GM11168 (cell line): ENCODE measurements at regions not wholly inside any gene's neighbourhood (a gene's known extent, or its start where the extent isn't known, plus 50 kb on each side); places are given as distances from the start of the nearest gene placed in this dataset.

Experiments used
- in situ Hi-C: fragments of 300-500 bp; cut with MboI; formaldehyde crosslinking; loops from one replicate; pipeline ENCODE4 v1.12.0; 2022; ENCODE audit warnings: low sequenced_read_pairs; ENCODE audit not compliant: unreplicated experiment

DNA sequence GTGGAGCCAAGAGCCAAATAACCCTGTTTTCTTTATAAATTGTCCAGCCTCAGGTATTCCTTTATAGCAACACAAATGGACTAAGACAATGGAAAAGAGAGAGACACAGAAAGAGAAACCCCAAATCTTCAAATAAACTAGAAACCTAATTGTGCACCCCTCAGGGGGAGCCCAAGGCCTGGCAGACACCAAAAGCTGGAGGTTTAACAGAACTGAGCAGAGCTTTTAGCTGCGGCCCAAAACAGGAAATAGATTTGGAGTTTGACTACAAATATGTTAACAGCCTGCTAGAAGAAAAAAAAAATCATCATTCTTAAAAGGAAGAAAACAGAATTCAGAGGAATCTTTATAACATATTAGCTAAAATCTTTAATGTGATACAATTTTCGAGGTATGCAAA is 1135.0 kb downstream of the GATA3 start:
- in situ Hi-C loops: no loop called here

DNA sequence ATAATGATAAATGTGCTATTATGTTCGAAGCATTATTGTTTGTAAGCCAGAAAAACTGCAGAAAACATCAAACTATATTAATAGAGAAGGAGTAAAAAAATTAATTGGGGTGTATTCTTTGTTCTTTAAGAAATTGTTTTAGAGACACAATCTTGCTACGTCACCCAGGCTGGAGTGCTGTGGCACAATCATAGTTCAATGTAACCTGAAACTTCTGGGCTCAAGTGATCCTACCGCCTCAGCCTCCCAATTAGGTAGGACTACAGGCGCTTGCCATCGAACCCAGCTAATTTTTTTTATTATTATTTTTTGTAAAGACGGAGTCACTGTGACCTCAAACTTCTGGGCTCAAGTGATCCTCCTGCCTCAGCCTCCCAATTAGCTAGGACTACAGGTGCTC is 1138.6 kb downstream of the GATA3 start:
- in situ Hi-C loops: no loop called here

DNA sequence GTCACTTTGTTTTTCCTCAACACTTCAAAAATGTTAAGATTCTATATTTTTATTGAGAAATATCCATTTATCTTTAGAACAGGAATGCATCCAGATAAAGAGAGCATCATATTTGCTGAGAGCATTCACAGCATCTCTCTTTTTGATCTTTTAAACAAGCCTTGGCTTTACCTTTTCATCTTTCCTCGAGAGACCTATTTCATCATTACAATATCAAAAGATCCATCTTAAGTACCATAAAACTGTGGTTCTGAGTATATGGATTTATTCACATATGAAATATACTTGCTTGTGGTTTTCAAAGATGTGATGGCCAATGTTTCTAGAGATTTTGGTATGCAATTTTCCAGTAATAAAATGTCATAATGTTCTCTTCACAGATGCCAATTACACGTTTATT is 1140.9 kb downstream of the GATA3 start:
- in situ Hi-C loops: no loop called here

DNA sequence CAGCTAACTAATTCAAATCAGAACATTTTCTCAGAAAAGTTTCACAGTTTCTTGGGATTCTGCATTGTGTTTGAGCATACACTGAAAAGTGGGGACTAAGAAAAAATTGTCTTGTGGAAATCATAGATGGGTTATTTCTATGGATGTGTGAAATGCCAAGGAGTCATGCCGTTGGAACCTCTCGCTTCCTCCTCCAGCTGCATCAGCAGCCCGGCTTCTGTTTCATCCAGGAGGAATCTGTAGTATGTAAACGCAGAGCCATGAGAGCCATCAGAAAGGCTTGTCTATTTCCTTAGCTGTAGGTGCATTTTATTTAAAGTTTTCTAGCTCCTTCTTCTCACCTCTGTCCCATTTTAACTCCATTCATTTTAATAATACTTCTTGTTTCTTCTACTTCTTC is 1144.1 kb downstream of the GATA3 start:
- in situ Hi-C loops: no loop called here

DNA sequence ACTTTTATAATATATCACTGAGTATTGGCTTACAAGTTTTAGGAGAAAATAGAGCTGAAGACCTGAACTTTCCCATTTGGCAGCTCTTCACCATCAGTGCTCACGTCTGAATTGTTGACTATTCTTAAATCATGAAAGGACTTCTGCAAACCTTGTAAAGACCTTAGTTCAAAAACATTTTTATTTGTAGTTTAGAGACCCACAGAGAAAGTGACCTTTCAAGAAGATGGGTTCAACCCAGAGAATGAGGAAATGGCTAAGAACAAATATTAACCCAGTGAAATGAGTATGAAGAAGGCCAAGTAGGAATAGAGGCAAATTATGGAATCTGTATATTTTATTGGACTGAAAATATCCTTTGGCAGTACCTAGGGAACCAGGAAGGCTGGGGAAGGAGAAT is 1151.1 kb downstream of the GATA3 start:
- in situ Hi-C loops: no loop called here

DNA sequence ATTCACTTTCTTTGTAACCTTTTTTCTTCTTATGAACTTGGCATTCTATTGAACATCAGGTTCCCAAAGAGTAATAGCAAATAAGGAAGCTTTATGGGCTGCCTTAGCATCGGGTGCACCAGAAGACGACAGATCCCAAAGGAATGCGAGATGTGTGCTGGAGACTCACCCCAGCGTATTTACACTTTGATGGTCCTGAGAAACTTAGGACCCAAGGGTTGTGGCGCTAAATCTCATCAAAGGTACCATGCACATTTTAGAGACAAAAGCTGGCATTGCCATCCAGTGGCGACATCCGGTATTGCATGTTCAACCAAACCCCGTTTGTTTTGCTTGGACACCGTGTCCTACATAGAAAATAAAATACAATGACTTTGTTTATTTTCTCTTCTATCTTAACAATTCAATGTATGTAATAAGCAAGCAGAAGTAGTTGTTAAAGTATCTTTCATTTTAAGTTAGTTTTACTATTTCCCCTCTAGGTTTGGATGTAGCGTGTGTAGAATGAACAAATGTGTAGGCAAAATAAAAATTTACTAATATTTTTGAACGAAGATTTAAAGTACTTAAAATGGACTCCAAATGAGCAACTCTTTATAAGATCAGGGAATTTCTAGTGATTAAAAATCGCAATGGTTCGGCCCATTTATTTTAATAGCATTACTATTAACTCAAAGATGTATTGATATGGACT is 1154.8 kb downstream of the GATA3 start:
- in situ Hi-C loops: no loop called here

DNA sequence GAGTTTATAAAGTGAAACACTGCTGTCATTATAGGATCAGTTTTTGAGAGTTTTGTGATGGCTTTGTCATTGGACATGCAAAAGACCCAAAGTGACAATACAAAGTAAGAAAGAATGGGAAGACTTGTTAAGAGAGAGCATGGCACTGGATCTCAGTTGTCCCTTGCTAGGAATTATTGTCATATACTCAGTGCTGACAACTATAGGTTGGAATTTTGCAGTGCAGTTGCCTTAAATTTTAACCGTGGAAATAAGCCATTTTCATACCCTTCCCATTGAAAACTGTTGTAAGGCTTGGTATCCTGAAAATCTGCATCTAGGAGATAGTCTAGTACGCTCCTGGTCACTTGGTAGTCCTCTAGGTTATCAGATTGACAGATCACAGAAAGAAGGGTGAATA is 1156.7 kb downstream of the GATA3 start:
- in situ Hi-C loops: loop anchor here (10.0 kb wide), 1 partner anchor 1346 kb away; no protein-coding TSS in a partner anchor

DNA sequence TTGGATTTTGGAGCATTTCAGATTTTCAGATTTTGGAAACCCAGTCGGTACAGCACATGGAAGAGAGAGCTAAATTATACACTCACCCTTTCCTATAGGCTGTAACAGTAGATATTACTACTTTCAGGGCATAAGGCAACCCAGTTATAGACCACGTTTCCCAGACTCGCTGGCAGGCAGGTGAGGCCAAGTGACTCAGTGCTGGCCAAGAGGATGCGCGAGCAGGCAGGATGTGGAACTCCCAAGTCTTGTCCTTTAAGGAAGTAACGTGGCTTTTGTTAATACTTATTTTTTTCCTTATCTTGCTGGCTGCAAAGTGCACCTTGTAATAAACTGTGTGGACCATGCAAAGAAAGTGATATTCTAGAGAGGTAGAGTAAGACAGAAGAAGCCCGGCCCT is 1160.1 kb downstream of the GATA3 start:
- in situ Hi-C loops: loop anchor here (10.0 kb wide), 1 partner anchor 1350 kb away; no protein-coding TSS in a partner anchor

DNA sequence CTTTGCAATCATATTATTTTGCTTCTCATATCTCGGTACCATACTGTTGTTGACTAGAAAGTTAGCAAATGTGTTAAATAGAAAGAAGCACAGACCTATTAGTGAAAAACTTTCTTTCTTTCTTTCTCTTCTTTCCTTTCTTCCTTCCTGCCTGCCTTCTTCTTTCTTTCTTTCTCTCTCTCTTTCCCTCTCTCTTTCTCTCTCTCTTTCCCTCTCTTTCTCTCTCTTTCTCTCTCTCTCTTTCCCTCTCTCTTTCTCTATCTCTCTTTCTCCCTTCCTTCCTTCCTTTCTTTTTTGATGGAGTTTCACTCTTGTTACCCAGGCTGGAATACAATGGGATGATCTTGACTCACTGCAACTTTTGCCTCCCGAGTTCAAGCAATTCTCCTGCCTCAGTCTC is 1160.6 kb downstream of the GATA3 start:
- in situ Hi-C loops: loop anchor here (10.0 kb wide), 1 partner anchor 1350 kb away; no protein-coding TSS in a partner anchor

DNA sequence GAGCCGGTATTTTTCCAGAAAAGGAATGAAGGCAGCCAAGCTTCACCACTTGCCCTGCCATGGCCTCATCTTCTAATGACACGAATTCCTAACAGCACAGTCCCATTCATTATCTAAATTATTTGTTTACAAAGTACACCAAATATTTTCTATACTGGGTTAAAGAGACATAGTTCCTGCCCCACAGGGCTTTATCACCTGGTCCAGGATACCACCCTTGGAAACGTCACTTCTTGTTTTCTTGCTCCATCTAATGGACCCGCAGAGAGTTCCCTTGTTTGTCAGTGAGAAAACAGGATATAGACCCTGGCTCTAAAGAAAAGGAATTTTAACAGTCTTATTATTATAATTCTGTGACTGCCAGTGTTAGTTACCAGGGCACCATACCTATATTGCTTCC is 1165.4 kb downstream of the GATA3 start:
- in situ Hi-C loops: loop anchor here (10.0 kb wide), 1 partner anchor 1355 kb away; no protein-coding TSS in a partner anchor

DNA sequence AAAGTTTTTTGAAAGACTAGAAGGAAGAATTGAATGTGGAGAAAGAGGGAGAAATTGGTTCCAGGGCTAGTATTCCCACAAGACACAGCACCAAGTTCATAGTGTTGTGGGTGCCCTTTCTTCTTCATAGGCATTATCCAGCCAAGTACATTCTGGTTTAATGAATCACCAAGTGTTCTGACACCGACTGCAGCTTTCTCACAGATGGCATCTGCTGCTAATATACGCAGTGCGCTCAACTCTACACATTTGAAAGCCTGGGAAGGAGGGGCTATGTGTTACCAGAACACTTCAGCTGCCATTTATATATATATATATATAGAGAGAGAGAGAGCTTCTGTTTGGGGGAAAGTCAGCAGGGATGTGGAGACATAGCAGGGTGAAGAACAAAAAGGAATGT is 1168.4 kb downstream of the GATA3 start:
- in situ Hi-C loops: no loop called here

DNA sequence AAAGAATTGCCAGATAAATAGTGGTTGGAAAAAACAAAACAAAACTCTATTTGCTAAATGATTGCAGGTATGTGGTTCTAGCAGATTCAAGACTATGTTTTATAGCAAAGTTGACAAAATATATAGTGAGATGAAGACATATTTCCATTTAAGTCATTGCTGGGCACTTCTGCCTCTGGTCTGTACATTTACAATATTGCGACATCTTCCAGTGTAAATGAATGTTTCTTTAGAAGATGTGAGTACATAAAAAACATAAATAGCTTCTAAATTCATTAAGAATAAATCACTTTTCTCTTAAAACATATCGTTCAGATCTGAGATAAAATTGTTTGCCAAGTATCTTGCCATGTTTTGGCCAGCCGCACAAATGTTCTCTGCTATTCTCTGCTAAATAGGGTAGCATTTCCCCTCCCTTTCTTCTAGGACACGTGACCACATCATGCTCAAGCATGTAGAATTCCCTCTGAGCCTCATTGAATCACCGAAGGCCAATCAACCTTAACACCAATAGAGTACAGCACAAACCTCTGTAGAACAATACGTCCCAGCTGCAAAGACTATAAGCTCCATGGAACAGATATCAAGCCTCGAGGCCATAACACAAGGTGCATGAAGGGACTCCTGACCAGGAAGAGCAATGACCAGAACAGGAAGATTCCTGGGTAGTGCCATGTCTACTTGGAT is 1173.3 kb downstream of the GATA3 start:
- in situ Hi-C loops: no loop called here

DNA sequence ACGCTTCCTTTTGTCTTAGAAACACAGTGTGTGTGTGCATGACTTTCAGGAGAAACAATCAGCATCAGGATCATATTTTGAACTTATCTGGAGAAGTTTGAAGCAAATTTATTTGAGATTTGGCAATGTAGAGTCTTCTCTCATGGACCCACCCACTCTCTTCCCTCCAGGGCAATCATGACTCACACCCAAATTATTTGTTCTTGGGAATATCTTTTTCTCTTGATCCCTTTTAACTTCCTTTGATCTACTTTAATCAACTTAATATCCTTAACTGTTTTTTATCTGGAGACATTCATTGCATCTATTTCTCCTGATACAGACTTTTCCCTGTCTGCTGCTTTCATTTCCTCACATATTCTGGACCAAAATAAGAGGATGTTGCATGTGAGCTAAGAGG is 1174.3 kb downstream of the GATA3 start:
- in situ Hi-C loops: no loop called here

DNA sequence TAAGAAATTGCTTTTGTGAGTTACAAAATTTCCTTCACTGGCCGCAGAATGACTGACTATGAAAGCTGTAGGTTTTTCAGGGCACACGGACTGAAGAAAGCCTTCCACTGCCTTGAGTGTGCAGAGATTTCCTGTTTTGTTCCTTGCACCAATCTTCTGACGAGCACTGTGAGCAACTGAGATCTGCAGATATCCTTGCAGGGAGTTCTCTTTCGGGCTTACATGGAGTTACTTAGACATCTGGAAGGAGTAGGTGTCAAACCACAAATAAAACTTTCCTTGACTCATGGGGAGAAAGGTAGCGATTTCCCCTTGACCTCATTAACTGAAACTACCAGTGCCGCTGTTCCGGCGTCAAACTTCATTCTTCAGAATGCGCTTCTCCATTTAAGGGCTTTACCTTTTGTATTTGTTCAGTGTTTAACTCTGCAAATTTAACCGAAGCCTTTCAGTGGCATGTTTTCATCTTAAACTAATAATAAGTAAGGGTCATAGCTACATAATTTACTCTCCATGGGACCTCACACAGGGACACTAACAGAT is 1175.3 kb downstream of the GATA3 start:
- in situ Hi-C loops: no loop called here

DNA sequence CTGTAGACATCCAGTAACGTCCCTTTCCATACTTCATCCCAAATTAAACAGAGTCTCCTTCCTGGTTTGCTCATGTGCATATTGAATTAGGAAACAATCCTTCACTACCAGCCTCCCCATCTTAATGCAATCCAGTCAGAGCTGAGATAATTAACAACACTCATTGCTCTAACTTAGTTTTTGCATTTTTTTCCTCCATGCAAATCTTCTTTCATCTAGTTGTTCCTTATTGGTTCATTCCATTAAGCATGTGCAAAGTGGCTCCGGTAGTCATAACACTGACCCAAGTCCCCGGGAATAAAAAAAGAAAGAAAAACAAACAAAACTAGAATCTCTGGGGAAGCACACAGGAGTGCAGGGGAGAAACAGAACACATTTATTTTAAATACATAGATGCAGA is 1176.1 kb downstream of the GATA3 start:
- in situ Hi-C loops: no loop called here

DNA sequence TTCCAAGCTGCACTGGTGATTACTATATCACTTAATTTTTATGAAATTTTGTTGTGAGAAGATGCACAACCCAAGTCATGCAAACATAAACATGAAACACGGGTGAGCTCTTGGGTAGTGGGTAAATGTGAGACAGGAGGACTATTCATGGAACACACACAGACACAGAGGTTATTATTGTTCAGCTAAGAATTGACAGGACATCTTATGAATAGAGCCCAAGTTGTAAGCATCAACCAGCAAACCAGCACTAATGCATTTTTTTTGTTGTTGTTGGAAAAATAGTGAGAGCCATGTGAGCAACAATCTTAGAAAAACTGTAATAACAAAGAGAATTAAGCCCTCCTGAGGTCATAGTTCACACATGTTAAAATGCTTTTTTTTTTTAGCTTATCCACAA is 1179.7 kb downstream of the GATA3 start:
- in situ Hi-C loops: no loop called here

DNA sequence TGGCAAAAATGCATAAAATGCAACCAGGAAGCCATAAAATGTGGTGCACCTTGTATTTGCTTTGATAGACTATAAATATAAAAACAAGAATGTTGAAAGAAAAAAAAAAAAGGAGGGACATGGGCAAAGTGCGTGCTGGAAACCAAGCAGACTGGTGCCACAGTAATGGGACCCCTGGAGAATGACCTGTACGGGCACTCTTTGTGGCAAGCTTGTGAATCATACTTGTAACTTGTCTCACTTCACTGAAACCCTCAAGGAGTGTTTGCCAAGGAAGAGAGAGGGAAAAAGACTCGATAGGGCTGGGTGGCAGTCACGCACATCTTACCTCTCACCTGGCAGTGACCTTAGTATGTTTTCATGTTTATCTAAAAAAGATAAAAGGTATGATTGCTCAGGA is 1183.6 kb downstream of the GATA3 start:
- in situ Hi-C loops: no loop called here

DNA sequence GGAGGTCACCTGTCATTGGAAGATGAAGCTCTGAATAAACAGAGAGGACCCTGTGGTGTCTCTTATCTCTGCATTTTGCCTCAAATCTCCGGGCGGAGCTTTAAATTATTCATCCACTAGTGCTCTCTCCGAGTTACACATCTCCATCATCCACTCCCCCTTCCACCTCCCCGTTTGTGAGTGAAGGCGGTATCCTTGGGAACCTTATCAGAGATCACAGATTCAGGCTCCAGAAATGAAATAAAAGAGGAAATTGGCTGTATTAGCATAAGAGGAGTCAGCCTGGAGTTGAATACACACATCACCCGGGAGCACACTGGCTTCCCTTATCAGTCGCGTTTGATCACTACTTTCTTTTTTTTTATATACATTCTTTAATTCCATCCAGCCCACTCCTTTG is 1184.8 kb downstream of the GATA3 start:
- in situ Hi-C loops: no loop called here

DNA sequence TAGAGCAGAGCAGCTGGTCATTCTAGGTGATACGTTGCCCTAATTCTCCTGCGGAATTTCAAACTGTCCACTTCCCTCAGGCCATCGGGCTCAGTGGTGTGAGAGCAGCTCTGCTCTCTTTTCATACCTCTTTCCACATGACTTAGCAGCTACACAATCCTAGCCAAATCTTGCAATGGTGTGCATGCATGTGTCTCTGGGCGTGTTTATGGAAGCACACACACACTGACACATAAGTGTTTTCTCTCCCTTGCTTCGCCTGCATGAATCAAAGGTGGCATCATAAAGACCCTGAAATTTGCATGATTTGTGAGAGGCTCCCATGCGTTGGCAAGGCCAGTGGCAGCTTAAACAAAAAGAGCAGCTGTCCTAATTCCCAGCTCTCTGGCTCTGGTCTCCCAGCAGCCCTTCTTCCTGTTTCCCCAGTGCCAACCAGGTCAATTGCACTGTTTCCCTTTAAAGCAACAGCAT is 1189.5 kb downstream of the GATA3 start:
- in situ Hi-C loops: no loop called here

DNA sequence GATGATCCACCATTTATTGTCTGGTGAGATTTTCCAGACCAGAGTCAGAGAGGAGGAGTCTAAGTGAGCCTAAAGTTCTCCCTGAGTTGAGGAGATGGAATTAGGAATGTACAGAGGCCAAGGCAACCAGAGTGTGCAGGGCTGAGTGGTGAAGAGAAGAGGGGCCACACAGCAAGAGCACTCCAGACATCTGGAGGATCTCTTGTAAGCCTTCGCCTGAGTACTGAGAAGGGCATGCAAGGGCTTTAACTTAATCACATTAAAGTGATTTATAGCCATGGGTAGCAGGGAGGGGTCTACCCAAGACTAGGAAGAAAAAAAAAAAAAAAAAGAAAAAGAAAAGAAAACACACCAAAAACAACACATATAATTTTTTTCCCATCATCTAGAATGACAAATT is 1190.4 kb downstream of the GATA3 start:
- in situ Hi-C loops: no loop called here

DNA sequence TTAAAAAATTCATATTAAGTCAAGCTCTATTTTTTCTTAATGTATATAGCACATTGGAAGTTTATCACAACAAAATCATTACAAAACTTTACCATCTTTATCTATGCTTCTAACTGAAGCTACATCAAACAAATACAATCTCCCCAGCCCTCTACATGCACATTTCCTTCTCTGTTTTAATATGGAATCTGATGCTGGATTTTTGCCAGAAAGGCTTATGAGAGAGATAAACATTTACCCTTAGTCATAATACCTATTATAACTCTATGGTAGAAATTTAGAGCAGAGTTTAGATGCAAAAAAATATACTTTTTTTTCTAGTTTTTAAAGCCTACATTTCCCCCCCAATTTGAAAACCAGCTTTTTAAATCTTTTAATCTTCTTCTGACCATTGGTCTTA is 1198.6 kb downstream of the GATA3 start:
- in situ Hi-C loops: no loop called here
